H1 (cell line): ENCODE measurements at regions not wholly inside any gene's neighbourhood (a gene's known extent, or its start where the extent isn't known, plus 50 kb on each side); places are given as distances from the start of the nearest gene placed in this dataset.

Experiments used
- CTCF ChIA-PET: fragments of 300-600 bp; sonication (Branson Sonifier 250); formaldehyde crosslinking; loops from one replicate; lab custom pipeline; 2021; ENCODE audit not compliant: partially characterized antibody; lab: Charles Lee
- POLR2A ChIA-PET: fragments of 300-600 bp; sonication (Branson Sonifier 250); formaldehyde crosslinking; loops from one replicate; lab custom pipeline; 2021; ENCODE audit warnings: inconsistent platforms; ENCODE audit not compliant: partially characterized antibody; lab: Charles Lee
- DNase-seq, 2 experiments: peaks; one replicate each; pipeline versions ENCODE4 v3.0.0 to v3.0.0-alpha.2; 2010 to 2022; ENCODE audit warnings: low spot score in 2 of 2, low read depth in 1 of 2, mixed read lengths in 1 of 2
- FAIRE-seq: peaks from 2 replicates; lab custom pipeline; 2011; peaks lifted over from hg19 to GRCh38; lab: Jason Lieb, UNC
- H2AFZ ChIP-seq: 2 replicates; pipeline ENCODE4 v1.8.1; 2012; ENCODE audit warnings: low read length, inconsistent platforms
- H2AK5ac ChIP-seq: 2 replicates; pipeline ENCODE4 v1.6.1; 2013; ENCODE audit warnings: low read depth, low read length
- H2BK120ac ChIP-seq: replicated peaks from 2 replicates; pipeline ENCODE3; 2013; ENCODE audit warnings: low read depth, low read length, inconsistent platforms
- H2BK12ac ChIP-seq: 2 replicates; pipeline ENCODE4 v1.6.1; 2013; ENCODE audit warnings: low read depth, low read length
- H2BK15ac ChIP-seq: 2 replicates; pipeline ENCODE4 v1.6.1; 2013; ENCODE audit warnings: low read length
- H2BK20ac ChIP-seq: 2 replicates; pipeline ENCODE4 v1.6.1; 2013; ENCODE audit warnings: low read length
- H2BK5ac ChIP-seq: 2 replicates; pipeline ENCODE4 v1.6.1; 2013; ENCODE audit warnings: low read depth, low read length
- H3K14ac ChIP-seq: 2 replicates; pipeline ENCODE4 v1.6.1; 2013; ENCODE audit warnings: inconsistent platforms; ENCODE audit not compliant: insufficient read length
- H3K18ac ChIP-seq: 2 replicates; pipeline ENCODE4 v1.6.1; 2013; ENCODE audit warnings: low read length; ENCODE audit errors: extremely low read depth
- H3K23ac ChIP-seq: 2 replicates; pipeline ENCODE4 v1.6.1; 2013; ENCODE audit warnings: inconsistent platforms; ENCODE audit not compliant: insufficient read length
- H3K23me2 ChIP-seq: 2 replicates; pipeline ENCODE4 v1.6.1; 2013; ENCODE audit warnings: low read depth, low read length
- H3K27ac ChIP-seq: 2 replicates; pipeline ENCODE4 v1.6.1; 2011; ENCODE audit warnings: low read depth, low read length, inconsistent platforms
- H3K27me3 ChIP-seq, 4 experiments: replicated peaks in 1 of 4; 1 replicate in 1 of 4; 2 replicates in 3 of 4; pipeline versions ENCODE4 v1.6.1 to v1.8.1; 2011 to 2013; ENCODE audit warnings: low read length in 3 of 4, mild to moderate bottlenecking in 3 of 4, inconsistent platforms in 2 of 4, mixed read lengths in 2 of 4, moderate library complexity in 1 of 4; ENCODE audit not compliant: control insufficient read depth in 3 of 4, insufficient read depth in 3 of 4; ENCODE audit errors: extremely low read depth in 1 of 4
- H3K36me3 ChIP-seq, 4 experiments: 2 replicates each; pipeline versions ENCODE4 v1.6.1 to v1.8.1; 2011 to 2013; ENCODE audit warnings: mild to moderate bottlenecking in 4 of 4, low read length in 3 of 4, moderate library complexity in 2 of 4, control low read depth in 1 of 4, inconsistent platforms in 1 of 4; ENCODE audit not compliant: insufficient read depth in 4 of 4, control insufficient read depth in 2 of 4
- H3K4ac ChIP-seq: replicated peaks from 2 replicates; pipeline ENCODE3; 2013; ENCODE audit warnings: low read length, low read depth, mixed read lengths, inconsistent platforms; ENCODE audit not compliant: insufficient read length
- H3K4me1 ChIP-seq, 4 experiments: replicated peaks in 1 of 4; 1 replicate in 1 of 4; 2 replicates in 3 of 4; pipeline versions ENCODE4 v1.6.1 to v1.8.1; 2011 to 2013; ENCODE audit warnings: low read length in 3 of 4, inconsistent platforms in 2 of 4, mixed read lengths in 1 of 4; ENCODE audit not compliant: insufficient read depth in 4 of 4, control insufficient read depth in 3 of 4
- H3K4me2 ChIP-seq, 2 experiments: 2 replicates each; pipeline versions ENCODE4 v1.6.1 to v1.8.1; 2011 to 2013; ENCODE audit warnings: low read depth in 2 of 2, low read length in 2 of 2, control low read depth in 1 of 2, inconsistent platforms in 1 of 2, mild to moderate bottlenecking in 1 of 2; ENCODE audit not compliant: insufficient read depth in 1 of 2
- H3K4me3 ChIP-seq, 4 experiments: fragments of 200-600, 300-600 bp in 1 of 4; sonication (generic), shearing (Covaris generic), sonication (Bioruptor Twin) in 1 of 4; 2 replicates each; pipeline versions ENCODE4 v1.5.1 to v1.8.1; 2011 to 2016; ENCODE audit warnings: low read length in 4 of 4, low read depth in 3 of 4, control low read depth in 2 of 4, inconsistent platforms in 2 of 4, mild to moderate bottlenecking in 2 of 4, mixed read lengths in 1 of 4, moderate library complexity in 1 of 4; ENCODE audit not compliant: insufficient read depth in 2 of 4; ENCODE audit errors: extremely low read depth in 1 of 4
- H3K56ac ChIP-seq: replicated peaks from 2 replicates; pipeline ENCODE3; 2013; ENCODE audit warnings: low read depth, mild to moderate bottlenecking, mixed read lengths, low read length, inconsistent platforms; ENCODE audit not compliant: insufficient read length
- H3K79me1 ChIP-seq: 2 replicates; pipeline ENCODE4 v1.6.1; 2013; ENCODE audit warnings: low read depth, low read length, control low read depth
- H3K79me2 ChIP-seq, 2 experiments: 2 replicates each; pipeline versions ENCODE4 v1.6.1 to v1.8.1; 2012 to 2013; ENCODE audit warnings: low read length in 2 of 2, mild to moderate bottlenecking in 2 of 2, inconsistent platforms in 1 of 2; ENCODE audit not compliant: insufficient read depth in 2 of 2, control insufficient read depth in 1 of 2
- H3K9ac ChIP-seq, 4 experiments: replicated peaks in 1 of 4; 1 replicate in 1 of 4; 2 replicates in 3 of 4; pipeline versions ENCODE4 v1.6.1 to v1.8.1; 2011 to 2013; ENCODE audit warnings: low read depth in 3 of 4, low read length in 3 of 4, control low read depth in 2 of 4, mild to moderate bottlenecking in 2 of 4, moderate library complexity in 2 of 4, inconsistent platforms in 1 of 4; ENCODE audit errors: extremely low read depth in 1 of 4
- H3K9me3 ChIP-seq, 2 experiments: 2 replicates each; pipeline versions ENCODE4 v1.6.1 to v1.8.1; 2012 to 2013; ENCODE audit warnings: mild to moderate bottlenecking in 2 of 2, moderate library complexity in 2 of 2, control low read depth in 1 of 2, inconsistent platforms in 1 of 2, low read depth in 1 of 2, low read length in 1 of 2, mixed read lengths in 1 of 2; ENCODE audit not compliant: insufficient read depth in 2 of 2
- H4K20me1 ChIP-seq, 2 experiments: replicated peaks in 1 of 2; 2 replicates each; pipeline versions ENCODE3 to v1.8.1; 2011 to 2013; ENCODE audit warnings: inconsistent platforms in 2 of 2, low read length in 2 of 2, mild to moderate bottlenecking in 1 of 2; ENCODE audit not compliant: insufficient read depth in 2 of 2, control insufficient read depth in 1 of 2
- H4K5ac ChIP-seq: 2 replicates; pipeline ENCODE4 v1.6.1; 2013; ENCODE audit warnings: low read length, low read depth, mixed read lengths, inconsistent platforms; ENCODE audit not compliant: insufficient read length
- H4K8ac ChIP-seq: 2 replicates; pipeline ENCODE4 v1.8.0; 2013; ENCODE audit warnings: mild to moderate bottlenecking, moderate library complexity, low read length, inconsistent platforms; ENCODE audit not compliant: insufficient read depth; ENCODE audit errors: extremely low read depth
- H4K91ac ChIP-seq: replicated peaks from 2 replicates; pipeline ENCODE3; 2013; ENCODE audit warnings: low read length, mixed read lengths, inconsistent platforms; ENCODE audit not compliant: insufficient read length
- FOSL1 ChIP-seq: IDR thresholded peaks from 2 replicates; pipeline ENCODE4 v1.6.1; 2011; ENCODE audit warnings: mild to moderate bottlenecking, low read depth, low read length, moderate library complexity; ENCODE audit not compliant: insufficient read depth
- YY1 ChIP-seq: IDR thresholded peaks from 2 replicates; pipeline ENCODE4 v1.6.1; 2011; ENCODE audit warnings: low read depth, mild to moderate bottlenecking, low read length
- WGBS, 2 experiments: shearing (Covaris generic) in 1 of 2; methylation state at CpG; one replicate each; pipeline versions ENCODE4 v1.1.6 to v1.1.7; 2013 to 2015; ENCODE audit warnings: low lambda C conversion rate in 2 of 2, mixed read lengths in 2 of 2, inconsistent platforms in 1 of 2, low coverage in 1 of 2, missing lambda C conversion rate in 1 of 2; ENCODE audit not compliant: insufficient replicate concordance in 2 of 2, insufficient coverage in 1 of 2, insufficient read length in 1 of 2; ENCODE audit errors: extremely low coverage in 1 of 2, missing lambda C conversion rate in 1 of 2; 5-methylcytosine and 5-hydroxymethylcytosine counted together

GRCh38 chr9:119086590-119086989 lies 282.6 kb downstream of the BRINP1 start:
- CTCF ChIA-PET = no interaction called here
- H4K91ac ChIP-seq = no peak overlapping the region
- H3K9ac ChIP-seq = no peak overlapping the region
- peak overlapping the region; percentile 31 for H4K5ac ChIP-seq
- peak; percentile 7 for FAIRE-seq
- H2AK5ac ChIP-seq = no peak overlapping the region
- H3K79me2 ChIP-seq = no peaks in the 10 kb centered on the region
- H2BK20ac ChIP-seq = no peak overlapping the region
- POLR2A ChIA-PET = interaction anchor here (0.6 kb wide), 1 partner anchor 9 kb away, joined by 3 read pairs; no protein-coding TSS in a partner anchor
- no peak overlapping the region for H2BK12ac ChIP-seq
- H4K20me1 ChIP-seq = no peaks in the 10 kb centered on the region
- no peak overlapping the region for H3K23ac ChIP-seq
- H3K27me3 ChIP-seq = no peaks in the 10 kb centered on the region
- H3K27ac ChIP-seq = peak overlapping the region; percentile 11; the same call in 1 of the 2 replicates
- no peak for DNase-seq
- no peak overlapping the region for H3K56ac ChIP-seq
- H3K23me2 ChIP-seq = no peaks in the 10 kb centered on the region
- H3K4me2 ChIP-seq = peak overlapping the region in 1 of 2 experiments; percentile 40; a peak in 1 of 4 replicates
- peaks cover 2 to 13% (median 8%) of the 10 kb centered on the region in 4 experiments; a peak in 6 of 7 replicates for H3K4me1 ChIP-seq
- whole genome bisulfite sequencing, 2 experiments = 71% methylated on average over 1 of the region's 1 CpG; no CpG with 5 or more reads in 1 of the 2 experiments
- no peak overlapping the region for H3K14ac ChIP-seq
- no peak overlapping the region for H3K4ac ChIP-seq
- no peak overlapping the region for H2BK120ac ChIP-seq
- H2BK15ac ChIP-seq = no peak overlapping the region
- no peaks in the 10 kb centered on the region for H3K9me3 ChIP-seq
- peak overlapping the region; percentile 69; the same call in 1 of the 2 replicates for H2BK5ac ChIP-seq
- H3K18ac ChIP-seq = 0 out of 2 replicates have a peak overlapping the region, but pooled peaks have one; percentile 15
- H2AFZ ChIP-seq = no peak overlapping the region
- peak overlapping the region in 1 of 4 experiments; percentile 30; a peak in 1 of 8 replicates for H3K4me3 ChIP-seq
- no peaks in the 10 kb centered on the region for H3K36me3 ChIP-seq
- H3K79me1 ChIP-seq = no peaks in the 10 kb centered on the region
- H4K8ac ChIP-seq = no peak overlapping the region
- peak; percentile 60; the same call in 1 of the 2 replicates for TF ChIP-seq YY1
- no peak for TF ChIP-seq FOSL1
